Islet precursor cell (in vitro differentiated cells): ENCODE measurements at regions not wholly inside any gene's neighbourhood (a gene's known extent, or its start where the extent isn't known, plus 50 kb on each side); places are given as distances from the start of the nearest gene placed in this dataset.

Source experiments
- DNase-seq: peaks from one replicate; pipeline ENCODE4 v3.0.0-alpha.2; 2018

DNA sequence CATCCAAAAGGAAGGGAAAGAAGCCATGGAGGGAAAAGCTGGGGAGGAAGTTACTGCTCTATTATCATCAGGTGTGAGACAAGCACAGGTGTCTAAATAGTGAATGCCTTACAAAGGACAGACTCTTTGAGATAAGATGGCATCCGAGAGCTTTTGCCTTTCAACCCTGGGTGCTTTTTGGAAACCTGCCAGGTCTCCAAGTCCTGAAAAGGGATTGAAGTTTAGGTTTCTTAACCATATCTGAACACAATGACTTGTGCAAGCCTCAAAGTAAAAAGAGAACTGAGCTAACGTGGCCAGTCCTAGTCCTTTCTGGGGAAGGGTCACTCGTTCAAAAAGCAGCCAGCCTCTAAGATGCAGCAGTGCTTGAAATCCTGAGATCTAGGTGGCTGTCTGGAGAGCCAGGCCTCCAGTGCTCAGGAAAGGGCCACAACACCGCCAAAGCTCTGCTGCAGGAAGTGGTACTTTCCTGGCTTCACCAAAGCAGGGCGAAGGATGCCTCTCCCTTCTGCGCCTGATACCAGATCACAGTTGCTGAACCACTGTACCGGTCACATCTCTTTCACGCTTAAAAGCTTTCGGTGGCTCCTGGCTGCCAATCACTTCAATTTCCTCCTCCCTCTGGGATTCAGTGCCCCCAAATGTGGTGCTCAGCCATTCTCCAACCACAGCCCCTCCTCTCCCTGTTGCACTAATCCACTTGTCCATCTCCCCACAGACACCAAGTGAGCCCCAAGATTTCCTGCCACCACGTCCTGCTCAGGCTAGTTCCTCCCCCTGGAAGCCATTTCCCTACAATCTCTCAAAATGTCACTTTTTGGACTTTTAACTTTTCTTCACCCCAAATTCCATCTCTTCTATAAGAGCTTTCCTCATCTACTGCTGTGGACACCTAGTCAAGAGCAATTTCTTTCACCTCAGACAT lies 104.1 kb upstream of the LPP start:
- no peak for DNase-seq

DNA sequence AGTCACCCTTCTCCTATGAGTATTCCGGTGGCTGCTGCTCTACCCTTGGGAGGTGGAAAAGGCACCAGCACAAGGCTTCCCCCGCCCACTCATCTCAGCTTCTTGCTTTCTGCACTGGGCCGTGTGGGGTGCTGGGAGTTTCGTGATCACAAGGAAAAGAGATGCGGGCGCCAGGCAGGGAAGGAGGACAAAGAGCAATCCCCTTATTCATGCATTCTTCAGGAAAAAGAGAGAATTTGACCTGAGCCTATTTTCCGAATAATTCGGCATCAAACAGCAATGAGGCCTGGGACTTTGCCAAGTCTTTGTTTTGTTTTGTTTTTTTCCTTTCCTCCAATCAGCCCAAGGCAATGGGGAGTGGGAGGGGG lies 102.2 kb upstream of the LPP start:
- no peak for DNase-seq

GRCh38 chr3:188052169-188053035 lies 101.6 kb upstream of the LPP start:
- DNase-seq: peak; percentile 96

DNA sequence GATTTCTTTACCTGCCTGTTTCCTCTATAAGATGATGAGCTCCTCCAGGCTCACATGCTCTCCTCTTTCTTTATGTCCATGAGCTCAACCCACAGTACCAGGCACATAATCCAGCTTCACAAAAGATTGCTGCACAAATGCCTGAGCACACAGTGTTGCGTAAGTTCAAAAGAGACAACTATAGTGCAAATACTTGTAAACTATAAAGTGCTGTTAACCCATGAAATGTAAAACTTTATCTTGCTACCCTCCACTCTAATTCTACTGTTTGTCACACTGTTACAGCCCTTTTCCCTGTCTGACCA lies 101.0 kb upstream of the LPP start:
- DNase-seq: no peak

DNA sequence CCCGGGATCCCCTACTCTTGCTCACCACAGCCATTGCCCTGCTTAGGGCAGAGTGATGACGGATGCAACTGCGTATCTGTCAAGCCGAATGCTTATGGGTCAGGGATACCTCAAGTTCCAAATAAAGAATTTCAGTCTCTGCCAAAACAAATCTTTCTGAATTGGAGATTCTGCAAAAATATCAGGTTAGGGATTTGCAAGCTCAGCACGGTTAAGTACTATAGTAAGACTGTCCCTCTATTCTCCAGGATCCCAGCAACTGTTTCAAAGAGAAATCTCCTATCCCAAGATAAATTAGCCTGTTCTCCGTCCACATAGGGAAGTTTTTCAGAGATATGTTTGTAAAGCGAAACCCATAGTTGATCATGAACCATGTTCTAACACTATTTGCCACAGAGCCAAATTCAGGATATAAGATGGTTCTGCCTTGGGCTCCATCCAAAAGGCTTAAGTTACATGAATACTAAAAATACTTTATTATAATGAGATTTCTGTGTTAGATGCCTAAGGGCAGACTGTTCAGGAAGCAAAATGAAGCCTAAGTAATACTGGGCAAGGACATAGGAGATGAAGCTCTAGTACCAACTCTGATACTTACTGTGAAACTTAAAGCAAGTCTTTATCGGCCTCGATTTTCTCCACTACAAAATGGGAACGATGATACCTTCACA lies 100.1 kb upstream of the LPP start:
- DNase-seq: no peak

DNA sequence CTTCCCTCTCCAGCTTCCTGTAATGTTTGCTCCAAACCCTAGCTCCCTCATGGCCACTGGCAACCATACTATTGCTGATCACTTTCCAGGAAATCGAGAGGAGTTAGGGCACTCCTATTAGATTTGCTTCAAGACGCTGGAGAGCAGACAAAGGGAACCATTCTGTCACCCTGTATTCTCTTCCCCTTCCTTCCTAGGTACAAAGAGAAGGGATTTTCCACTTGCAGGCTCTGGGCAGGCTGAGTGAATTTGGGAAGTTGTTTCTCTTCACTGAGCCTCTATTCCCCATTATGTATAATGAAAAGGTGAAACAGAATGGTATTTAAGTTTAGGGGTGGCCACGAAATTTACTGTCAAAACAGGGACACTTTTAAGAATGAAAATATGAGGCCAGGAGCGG lies 99.4 kb upstream of the LPP start:
- no peak for DNase-seq

- DNase-seq: no peak
These were observed 98.6 kb upstream of the LPP start for GRCh38 chr3:188055388-188055787.

- DNase-seq: no peak
These were observed 96.8 kb upstream of the LPP start for GRCh38 chr3:188057124-188057523.

DNA sequence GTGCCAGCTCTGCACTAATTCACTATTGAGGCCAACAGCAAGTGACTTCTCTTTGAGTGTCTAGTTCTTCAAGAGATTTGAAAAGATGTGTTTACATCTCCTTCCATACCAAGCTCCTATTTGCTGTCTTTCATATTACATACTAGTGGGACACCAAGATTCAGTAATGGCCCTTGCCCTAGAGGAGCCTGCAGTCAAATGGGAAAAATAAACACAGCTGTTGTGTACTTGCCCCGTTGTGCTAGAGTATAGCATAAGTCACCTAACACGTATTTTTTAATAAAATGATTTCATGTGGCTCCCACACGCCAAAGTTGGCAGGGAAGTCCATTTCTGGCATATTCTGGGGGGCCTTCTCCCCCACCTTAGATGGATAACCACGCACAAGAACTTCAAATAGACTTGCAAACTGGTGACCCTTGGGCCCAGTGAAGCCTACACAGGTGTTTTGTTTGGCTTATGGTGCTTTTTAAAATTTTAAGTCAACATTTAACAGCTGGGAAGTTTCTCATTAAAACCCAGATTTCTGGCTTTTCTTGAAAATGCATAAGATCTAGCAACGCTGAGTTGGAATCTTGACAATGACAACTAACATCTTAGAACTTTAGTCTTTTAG lies 95.3 kb upstream of the LPP start:
- no peak for DNase-seq

DNA sequence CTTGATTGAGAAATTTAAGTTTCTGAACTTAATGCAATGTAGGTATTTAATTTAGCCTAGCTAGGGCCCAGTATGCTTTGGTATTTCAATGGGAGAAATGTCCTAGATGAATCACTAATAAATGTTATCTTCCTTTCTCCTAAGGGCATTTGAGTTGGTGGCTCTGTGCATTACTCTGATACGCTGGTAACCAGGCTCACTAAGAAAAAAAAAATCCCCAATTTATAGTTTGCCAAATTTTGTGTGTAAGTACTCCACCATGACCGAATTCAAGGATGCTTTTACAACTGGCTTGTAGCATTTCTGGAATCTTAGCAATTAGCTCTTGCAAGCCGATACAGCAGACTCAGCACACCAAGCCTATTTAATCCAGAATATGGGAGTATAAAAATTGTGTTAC lies 94.6 kb upstream of the LPP start:
- DNase-seq: no peak

DNA sequence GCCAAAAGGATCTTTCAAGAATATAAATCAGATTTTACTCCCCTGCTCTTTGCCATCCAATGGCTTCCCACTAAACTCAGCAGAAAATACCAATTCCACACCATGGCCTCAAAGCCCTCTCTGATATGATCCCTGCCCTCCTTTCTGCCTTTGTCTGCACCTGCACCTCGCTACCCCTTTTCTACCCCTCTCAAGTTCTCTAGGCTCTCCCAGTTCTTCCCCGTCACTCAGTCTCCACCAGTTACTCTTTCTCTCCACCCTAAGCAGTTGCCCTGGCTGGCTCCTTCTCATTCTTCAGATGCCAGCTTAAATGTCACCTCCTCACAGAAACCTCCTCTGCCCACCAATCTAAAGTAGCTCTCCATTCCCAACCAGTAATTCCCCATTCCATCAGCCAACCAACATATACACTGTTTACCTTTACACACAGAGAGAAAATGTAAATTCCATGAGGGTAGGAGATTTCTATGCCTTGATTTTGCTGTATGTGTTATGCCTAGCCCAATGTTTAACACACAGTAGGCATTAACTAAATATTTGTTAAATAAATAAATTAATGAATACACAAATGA lies 93.6 kb upstream of the LPP start:
- no peak for DNase-seq

DNA sequence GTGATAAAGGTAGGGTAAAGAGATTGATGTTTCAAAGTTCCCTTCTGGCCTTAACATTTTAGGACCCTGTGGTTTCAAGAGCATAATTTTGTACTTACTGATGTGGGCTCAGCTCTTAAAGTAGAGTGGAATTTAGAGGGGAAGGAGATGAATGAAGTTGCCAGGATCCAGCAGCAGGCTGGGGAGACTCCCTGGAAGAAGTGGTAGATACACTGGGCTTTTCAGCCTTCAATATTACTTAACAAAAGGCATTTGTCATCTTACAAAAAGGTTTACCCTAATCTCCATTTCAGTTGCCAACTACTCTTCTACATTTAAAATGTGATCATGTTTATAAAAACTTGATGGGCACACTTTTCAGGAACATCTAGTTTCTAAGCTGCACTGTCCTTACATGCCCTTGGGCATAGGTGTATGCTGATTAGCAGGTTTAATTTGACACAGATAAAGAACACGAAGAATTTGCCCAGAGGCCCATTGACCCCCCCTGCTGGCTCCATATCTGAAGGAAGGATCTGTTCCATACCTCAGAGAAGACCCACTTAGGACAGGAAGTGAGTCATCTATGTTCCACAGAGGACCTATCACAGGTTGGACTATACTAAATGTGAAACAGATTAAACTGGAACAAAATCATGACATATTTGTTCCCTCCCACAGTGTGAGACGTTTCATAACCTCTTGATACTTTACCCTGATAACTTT lies 93.0 kb upstream of the LPP start:
- peak; percentile 93 for DNase-seq

DNA sequence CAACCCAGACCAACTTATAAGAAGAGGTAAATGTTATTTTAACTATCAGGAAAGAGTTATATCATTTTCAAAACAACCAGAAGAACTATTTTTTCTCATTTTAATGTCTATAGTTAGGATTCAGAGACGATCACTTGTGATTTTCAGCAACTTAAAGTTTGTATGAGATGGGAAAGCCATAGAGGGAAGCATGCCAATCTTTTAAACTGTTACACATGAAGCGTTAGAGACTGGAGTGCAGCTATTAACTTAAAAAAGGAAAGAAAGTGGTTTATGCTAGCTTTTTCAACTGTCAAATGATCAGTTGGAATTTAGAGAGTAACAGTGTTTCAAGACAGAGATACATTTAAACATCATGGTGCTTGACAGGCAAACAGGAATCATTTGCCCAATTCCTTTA lies 91.7 kb upstream of the LPP start:
- DNase-seq: no peak

GRCh38 chr3:188064831-188065493 lies 89.0 kb upstream of the LPP start:
- DNase-seq: no peak

DNA sequence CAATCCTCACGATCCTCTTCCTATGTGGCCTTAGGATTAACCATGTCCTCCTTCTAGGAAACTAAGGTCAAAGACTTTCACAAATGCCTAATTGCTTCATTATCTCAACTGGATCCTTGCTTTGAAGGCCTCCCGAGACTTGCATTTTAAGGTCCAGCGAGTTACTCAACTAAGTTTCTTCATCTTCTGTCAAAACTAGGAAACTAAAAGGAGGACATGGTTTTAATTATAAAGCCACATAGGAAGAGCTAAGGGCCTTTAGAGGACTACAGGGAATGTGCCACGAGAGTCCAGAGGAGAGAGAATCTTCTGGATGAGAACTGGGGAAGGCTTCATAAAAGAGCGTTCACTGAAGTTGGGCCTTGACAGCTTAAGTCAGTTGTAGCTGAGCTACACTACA lies 87.8 kb upstream of the LPP start:
- DNase-seq: no peak

DNA sequence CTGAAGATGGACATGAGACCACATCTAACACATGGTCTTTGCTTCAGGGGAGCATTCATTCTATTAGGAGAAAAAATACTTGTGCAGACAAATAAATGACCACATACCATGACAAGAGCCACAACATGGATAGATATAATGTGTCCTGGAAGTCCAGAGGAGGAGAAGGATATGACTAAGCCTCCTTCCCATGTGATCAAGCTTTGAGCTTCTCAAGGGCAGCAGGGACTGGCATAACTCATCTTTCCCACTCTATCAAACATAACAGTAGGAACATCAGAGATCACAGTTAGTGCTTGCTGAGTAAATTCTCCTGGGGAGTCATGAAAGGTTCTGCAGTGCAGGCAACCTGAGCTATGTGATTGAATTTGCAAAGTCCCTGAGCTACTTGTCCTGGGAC lies 86.0 kb upstream of the LPP start:
- no peak for DNase-seq

GRCh38 chr3:188068342-188068741 lies 85.6 kb upstream of the LPP start:
- no peak for DNase-seq

DNA sequence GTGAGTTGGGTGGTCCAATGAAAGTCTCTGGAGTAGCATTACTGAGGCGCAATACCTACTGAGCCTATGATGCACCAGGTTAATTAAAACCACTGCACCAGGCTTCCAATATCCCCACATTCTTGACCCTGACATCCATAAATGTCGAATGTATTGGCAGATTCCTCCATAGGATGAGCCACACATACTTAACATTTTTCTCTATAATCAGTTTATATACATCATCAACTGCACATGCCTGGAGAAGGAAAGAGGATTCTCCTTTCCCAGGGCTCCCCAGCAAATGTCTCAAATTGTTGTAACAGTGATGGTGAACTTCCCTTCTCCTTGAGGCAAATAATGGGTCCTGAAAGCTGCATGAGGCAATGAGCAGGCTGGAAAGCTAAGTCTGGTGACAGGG lies 82.3 kb upstream of the LPP start:
- DNase-seq: no peak

DNA sequence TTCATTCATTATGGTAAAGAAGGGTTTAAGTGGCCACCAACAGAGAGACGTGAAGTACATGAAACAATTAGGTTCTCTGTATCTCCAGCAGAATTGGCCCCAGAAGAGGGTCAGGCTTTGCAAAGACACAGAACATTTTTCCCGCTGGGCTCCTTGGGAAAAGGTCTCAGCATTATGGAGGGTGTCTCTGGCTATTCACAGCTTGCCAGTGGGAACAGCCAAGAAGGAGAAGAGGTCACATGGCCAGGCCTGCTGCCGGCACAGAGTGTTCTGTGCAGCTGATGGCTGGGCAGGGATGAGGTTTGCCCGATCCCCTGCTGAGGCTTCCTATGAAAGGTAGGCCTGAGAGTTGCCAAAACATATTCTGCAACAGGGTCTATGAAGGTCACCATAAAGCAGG lies 77.8 kb upstream of the LPP start:
- no peak for DNase-seq

DNA sequence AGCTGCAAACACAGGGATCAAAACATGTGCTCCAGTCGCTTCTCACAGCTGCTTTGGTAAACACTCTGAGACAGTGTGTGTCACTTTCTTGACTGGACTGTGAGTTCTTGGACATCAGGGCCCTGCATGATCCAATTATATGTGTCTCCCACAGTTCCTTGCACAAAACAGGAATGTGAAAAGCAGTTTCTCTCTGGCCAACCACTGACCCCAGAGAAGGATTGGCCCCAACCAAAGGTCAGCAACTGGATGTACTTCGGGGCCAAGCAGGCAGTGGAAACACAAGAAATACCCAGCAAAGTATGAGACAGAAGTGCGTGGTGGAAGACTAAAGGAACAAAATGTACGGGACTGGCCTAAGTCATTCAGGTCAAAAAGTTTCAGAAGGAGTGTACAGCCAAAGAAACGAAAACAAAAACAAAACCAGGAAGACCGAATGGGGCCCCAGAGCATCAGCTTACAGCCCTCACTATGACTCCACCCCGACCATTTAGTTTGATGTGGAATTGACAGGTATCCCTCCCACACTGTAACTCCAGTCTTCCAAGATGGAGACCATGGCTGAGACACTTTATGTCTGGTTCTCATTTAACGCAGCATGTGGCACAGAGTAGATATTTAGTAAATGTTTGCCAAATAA lies 76.7 kb upstream of the LPP start:
- no peak for DNase-seq

DNA sequence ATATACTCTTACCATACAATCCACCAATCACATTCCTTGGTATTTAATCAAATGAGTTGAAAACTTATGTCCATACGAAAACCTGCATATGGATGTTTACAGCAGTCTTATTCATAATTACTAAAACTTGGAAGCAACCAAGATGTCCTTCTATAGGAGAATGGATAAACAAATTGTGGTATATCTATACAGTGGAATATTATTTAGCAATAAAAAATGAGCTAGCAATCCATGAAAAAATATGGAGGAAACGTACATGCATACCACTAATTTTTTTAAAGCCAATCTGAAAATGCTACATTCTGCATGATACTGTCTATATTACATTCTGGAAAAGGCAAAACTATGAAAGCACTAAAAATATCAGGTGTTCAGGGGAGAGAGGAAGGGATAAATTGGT lies 73.9 kb upstream of the LPP start:
- DNase-seq: no peak
